GM21515 (cell line): ENCODE measurements at regions not wholly inside any gene's neighbourhood (a gene's known extent, or its start where the extent isn't known, plus 50 kb on each side); places are given as distances from the start of the nearest gene placed in this dataset.
"Not testable (repeated sequence)": the region's sequence is repeated elsewhere in the genome, so short reads cannot be mapped to it uniquely, and the experiment has no call there.

Experiments
- ATAC-seq: cut with Tn5 transposase; IDR thresholded peaks from one replicate; pipeline ENCODE4 v1.9.1; 2021; ENCODE audit not compliant: unreplicated experiment

DNA sequence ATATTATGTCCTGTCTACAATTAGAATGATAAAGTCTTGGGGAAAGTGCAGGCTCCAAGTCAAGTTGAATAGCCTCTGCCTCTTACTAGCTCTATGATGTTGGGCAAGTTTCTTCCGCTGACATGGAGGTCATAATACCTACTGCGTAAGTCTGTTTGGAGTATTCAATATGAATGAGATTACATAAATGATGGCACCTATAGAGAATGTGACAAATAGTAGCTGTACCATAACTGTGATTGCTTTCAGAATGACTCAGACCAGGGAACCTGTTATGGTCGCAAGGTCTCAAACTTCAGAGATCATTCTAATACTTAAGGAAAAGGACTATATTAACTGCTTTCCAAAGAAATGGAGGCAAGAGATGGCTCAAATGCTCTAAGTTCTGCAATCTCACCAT, 94.0 kb upstream of the ABCA1 start:
- ATAC-seq = no peak

DNA sequence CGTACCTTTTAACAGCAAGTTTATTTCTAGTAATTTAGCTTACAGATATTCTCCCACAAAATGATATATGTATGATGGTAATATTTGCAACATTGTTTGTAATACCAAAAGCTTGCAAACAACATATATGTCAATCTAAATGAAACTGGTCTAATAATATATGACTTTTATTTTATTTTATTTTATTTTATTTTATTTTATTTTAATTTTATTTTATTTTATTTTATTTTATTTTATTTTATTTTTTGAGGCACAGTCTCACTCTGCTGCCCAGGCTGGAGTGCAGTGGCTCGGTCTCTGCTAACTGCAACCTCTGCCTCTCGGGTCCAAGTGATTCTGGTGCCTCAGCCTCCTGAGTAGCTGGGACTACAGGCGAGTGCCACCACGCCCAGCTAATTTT, 94.6 kb upstream of the ABCA1 start:
- not testable (repeated sequence) for ATAC-seq

DNA sequence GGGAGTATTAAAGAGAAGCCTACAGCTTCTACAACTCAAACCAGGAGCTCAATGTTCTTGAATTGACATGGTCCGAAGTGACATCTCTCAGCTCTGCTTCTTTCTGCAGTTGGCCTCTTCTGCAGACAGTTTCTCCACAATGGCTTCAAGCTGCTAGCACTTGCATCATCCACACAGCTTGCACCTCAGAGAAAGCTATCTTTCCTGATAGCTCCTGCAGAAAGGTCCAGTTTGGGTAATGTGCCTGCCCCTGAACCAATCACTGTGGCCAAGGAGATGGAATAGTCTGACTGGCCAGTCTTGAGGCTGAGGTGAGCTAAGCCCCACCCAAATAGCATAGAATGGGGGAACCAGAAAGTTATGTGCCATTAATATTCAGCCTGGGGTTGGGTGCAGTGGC, 95.8 kb upstream of the ABCA1 start:
- no peak for ATAC-seq

DNA sequence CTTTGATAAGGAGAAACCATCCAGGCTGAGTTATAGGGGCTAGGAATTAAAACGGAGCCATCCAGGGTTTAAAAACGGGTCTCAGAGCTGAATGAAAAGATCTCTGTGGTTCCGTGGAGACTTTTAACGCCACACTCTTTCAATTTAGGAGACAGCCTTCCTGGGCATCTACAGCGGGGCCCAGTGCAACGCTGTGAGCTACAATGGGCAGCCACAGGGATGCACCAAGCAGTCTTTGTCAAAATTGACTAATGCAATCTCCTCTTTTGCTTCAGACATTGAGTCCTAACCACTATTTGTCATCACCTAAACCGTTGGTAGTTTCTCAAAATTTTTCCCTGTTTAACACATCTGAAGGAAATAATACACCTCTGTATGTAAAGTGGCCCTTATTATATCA, 96.6 kb upstream of the ABCA1 start:
- no peak for ATAC-seq

DNA sequence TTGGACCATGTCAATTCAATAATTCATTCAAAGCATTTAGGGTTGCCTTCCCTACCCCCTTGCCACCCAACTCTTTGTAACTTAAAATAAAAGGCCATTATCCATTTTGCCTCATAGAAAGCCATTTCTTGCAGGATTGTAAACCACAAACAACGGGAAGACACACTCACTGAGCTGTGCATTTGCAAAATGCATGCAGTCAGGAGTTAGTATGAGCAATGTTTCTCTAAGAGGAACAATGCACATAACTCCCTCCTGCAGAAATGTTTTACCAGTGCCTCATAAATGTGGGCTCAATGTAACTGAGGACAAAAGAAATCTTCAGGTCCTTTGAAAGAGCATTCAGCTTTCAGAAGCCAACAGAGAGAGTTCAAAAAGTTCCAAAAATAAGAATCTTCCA, 98.5 kb upstream of the ABCA1 start:
- ATAC-seq = no peak

DNA sequence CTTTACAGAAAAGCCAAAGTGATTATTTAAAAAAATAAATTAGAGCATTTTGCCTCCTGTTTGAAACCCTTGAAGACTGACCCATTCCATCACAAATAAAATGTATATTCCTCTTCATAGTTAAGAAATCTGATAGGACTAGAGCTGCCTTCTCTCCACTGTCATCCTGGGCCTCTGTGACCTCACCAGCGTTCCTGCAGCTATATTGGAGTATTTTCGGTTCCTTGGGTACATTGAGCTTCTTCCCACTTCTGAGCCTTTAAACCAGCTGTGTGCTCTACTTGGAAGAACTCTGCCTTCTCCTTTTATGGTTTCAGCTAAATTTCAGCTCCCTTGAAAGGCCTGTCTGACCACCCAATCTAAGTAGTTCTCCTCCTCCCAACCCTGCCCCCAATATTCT, 99.1 kb upstream of the ABCA1 start:
- no peak for ATAC-seq

DNA sequence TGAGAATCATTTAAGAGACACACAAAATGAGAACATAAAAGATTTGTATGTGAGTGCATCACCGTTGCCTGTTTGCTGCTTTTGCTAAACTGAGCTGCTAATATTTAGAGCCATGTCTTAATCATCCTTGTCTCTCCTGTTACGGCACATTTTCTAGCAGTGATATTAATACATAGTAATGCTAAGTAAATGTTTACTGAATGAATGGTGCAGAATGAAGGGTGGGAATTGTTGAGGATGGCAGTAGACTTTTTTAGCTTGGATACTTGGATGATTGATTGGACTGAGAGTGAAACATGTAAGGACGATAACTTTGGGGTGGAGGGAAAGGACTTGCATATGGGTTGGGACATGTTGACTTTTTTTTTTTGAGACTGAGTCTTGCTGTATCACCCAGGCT, 102.3 kb upstream of the ABCA1 start:
- no peak for ATAC-seq

DNA sequence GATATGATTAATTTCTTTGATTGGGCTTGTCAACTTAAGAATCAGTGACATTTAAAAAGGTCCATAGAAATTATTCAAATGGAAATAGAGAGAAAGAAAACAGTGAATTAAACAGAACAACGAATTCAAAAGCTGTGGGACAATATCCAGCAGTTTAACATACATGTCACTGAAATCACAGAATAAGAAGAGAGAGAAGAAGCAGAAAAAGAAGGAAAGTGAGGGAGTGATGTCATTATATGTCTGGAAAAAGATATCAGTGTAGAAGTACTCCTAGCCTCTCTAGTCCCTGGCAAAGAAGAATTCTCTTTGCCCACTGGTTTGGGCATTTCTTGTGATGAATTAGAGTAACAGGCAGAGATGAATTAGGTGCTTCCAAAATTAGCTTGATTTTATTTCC, 109.2 kb upstream of the ABCA1 start:
- ATAC-seq = no peak

DNA sequence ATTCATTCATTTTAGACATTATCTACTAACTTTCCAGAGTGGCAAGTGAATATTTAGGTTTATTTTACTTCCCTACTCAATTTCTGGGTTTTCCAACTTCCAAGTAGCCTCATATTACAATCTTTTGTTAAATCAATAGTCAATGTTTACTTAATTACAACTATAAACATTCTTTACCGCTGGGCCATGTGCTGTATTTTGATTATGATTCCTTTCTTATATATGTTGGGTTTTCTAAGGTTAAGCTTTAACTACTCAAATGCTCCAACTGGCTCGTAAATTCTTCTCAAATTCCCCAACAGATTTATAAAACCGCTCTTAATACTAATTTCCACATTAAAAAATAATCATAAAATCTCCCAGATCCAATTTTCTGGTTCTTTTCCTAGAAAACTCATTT, 110.1 kb upstream of the ABCA1 start:
- ATAC-seq = no peak

DNA sequence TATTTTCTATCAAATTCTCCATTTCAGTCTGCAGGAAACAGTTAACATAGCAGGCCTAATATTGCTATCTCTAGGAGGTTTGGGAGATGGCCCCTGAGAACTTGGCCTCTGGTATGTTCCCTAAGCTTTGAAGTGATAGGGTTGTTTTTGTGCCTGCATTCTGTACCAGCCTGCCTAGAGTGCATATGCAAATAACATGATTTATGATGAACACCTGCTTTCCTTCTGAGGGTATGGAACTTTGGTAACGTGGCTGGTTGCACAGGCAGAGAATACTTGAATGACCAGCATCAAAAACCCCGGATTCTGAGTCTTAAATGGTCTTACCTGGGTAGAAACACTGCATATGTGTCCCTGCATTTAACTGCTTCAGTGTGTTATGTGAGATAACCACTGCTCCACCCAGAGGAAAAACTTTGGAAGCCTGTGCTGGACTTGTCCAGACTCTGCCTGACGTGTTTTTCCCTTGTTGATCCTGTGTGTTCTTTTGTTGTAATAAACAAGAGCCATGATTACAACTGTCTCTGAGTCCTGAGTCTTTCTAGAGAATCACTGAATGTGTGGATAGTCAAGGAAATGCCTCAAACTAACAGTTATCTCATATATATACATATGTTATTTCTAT, 111.3 kb upstream of the ABCA1 start:
- no peak for ATAC-seq

DNA sequence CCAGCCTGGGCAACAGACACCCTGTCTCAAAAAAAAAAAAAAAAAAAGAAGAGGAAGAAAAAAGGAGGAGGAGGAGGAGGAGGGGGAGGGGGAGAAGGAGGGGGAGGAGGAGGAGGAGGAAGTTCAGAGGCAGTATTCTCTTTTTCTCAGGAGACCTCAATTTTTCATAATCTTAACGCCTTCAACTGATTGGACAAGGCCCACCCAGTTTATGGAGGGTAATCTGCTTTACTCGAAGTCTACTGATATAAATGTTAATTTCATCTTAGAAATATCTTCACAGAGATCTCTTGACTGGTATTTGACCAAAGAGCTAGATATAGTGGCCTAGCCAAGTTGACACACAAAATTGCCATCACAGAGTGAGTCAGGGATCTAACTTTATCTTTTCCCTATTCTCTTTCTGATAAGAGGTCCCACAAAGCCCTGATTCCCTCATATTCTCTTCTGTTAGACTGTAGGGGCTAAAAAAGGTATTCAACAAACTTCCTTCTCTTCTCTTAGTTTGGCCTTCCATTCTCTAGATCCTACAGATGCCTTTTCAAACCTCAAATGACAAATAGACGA, 115.5 kb upstream of the ABCA1 start:
- no peak for ATAC-seq

DNA sequence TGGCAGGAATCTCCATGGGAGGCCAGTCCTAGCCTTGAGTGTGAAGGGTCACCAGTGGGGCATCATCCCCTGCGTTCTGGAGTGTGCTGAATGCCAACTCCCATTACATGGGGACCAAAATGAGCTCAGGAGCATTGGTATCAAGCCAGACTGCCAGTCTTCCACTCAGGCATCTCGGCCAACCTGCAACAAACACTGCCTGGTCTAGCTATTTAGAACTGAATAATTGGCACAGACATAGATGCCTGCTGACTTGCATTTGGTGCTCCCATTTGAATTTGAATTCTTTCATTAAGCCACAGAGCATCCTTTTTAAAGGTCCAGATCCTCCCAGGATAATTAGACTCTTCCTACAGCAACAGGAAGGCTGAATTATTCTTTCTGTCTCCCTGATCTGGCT, 116.6 kb upstream of the ABCA1 start:
- no peak for ATAC-seq

DNA sequence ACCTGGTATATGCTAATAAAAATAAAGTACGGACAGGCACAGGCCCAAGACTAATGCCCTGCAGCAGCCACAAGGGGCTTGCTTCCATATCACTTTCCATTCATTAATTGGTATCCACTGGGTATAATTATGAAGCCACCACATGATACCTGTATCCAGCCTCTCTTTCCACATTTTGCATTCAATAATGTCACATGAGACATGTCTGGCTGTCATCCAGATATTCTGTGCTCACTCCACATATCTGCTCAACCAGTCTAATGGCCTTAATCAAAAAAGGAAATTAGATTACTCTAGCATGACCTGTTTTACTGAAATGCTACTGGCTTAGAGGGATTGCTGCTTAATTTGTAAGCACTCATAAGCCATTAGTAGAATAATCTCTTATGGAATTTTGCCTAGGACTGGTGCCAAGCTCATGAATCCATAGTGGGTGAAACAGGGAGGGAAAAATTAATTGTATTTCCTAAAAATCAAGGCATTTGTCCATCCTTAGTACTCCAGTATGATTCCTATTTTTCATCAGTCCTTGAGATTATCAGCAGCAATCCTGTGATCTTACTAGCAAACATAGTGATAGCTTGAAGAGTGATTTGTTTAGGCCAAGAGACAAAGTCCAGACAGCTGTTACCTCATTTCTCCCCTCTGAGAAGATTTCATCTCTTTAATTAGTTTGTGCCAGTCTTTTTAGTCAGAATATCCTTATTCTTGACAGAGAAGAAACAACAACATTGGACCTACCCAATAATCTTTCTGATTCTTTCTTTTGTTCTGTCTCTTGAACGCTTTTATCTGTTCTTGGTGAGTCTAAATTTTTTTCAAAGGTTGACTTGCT, 119.2 kb upstream of the ABCA1 start:
- ATAC-seq = no peak

DNA sequence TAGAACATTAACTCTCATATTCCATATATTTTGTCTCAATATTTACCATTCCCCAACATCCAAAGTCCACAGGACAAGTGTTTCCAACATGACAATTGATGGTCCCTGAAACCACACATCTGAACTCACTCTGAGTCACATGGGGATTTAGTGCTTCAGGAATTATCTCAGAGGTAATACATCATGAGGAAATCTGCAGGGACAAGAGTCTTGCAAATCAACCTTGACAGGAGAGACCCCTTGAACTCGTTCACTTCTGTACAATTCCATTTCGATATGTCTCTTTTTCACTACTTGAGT, 119.7 kb upstream of the ABCA1 start:
- no peak for ATAC-seq

DNA sequence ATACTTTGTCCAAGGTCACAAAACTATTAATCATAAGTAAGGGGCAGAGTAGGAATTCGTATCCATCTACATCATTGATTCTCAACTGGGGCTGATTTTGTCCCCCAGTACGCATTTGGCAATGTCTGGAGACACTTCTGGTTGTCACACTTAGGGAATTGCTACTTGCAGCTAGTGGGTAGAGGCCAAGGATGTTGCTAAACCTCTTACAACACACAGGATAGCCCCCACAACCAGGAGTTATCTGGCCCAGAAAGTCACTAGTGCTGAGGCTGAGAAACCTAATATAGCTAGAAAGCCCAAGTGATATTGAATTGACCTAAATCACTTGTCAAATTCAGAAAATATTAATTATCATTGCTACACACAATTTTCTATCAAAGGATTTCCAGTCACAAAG, 120.4 kb upstream of the ABCA1 start:
- no peak for ATAC-seq

DNA sequence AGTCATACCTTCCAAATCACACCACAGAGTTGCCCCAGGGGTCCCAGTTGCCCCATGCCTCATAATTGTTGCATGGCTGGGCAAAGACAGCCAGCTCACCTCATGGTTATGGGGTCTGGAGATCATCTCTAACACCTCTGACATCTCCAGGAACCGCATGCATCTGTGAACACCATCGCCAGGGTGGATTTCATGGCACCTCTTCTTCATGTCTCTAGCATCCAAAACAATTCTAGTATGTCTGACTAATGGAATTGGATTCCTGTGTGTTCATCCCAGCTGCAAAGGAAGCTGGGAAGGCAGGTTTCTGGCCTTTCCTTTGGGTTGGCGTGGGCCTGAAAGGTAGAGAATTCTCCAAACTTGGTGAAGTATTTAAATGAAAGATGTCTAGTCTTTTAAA, 122.3 kb upstream of the ABCA1 start:
- ATAC-seq = no peak

DNA sequence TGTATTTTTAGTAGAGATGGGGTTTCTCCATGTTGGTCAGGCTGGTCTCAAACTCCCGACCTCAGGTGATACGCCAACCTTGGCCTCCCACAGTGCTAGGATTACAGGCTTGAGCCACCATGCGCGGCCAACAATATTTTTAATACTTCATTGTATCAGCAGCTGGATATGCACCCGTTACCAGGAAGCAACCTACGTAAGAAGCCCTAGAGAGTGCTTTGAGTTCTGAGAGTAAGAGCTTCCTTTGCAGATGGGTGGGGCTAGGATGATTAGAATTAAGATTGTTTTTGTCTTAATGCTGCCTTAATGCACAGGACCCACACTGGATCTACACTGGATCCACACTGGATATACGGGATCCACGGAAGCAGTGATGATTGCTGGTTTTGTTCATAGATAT, 123.9 kb upstream of the ABCA1 start:
- ATAC-seq = no peak

DNA sequence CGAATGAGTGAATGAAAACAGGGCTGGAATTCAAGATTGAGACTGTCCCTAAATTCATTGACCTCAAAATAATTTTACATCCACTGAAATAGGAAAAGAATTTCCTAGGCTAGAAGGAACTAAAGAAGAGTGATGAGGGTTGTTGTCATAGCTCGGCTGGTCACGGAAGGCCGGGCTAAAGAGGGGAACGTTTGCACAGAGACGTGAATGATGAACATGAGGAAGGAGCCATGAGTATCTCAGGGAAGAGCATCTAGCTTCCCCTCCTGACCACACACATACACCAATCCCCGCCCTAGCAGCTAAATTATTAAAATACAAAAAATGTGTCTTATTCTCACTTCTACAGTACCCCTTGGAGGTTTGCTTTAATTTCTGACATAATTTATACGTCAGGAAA, 124.4 kb upstream of the ABCA1 start:
- ATAC-seq = no peak

DNA sequence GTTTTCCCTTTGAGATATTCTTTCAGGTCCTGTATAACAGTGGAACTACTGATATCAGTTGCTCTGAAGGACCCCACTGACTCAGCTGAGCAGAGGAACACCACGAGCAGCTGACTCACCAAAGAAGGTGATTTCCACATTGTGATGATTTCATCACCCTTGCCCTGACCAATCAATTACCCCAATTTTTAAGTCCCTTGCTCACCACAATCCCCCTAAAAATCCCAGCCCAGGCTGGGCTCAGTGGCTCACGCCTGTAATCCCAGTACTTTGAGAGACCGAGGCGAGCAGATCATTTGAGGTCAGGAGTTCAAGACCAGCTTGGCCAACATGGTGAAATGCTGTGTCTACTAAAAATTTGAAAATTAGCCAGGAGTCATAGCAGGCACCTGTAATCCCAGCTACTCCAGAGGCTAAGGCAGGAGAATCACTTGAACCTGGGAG, 125.3 kb upstream of the ABCA1 start:
- ATAC-seq = no peak

DNA sequence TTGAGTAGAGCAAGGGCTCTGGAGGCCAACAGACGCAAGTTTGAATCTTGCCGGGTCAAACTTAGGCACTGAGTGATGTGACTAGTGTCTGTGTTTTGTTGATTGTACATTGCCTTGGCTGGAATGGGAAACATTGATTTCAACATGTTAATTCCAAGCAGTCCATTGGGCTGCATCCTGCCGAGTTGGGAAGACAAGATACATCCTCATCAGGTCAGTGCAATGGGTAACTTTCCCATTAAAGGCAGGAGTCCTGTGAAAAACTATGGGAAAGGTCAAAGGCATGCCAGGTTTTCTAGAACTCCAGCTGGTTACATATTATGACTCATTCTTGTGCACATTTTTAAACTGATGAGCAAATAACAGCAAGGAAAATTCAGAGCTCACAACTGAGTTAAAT, 126.5 kb upstream of the ABCA1 start:
- ATAC-seq = no peak

DNA sequence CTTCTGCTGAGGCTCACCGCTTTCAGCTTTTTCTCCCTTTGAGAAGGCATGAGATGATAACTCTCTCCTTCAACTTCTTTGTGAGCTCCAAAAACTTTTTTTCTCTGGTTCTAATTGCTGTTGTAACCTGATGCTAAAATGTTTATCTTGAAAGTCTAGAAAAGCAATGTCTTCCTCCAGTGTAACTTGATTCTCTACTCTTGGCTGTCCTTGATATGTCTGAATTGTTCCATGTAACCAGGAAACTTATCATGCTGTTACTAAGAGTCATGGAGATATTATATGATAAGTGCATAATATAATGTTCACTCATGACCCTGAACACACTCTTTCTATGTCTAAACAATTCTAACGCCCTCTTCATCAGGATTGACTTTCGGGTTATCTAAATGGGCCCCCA, 128.0 kb upstream of the ABCA1 start:
- ATAC-seq = no peak

DNA sequence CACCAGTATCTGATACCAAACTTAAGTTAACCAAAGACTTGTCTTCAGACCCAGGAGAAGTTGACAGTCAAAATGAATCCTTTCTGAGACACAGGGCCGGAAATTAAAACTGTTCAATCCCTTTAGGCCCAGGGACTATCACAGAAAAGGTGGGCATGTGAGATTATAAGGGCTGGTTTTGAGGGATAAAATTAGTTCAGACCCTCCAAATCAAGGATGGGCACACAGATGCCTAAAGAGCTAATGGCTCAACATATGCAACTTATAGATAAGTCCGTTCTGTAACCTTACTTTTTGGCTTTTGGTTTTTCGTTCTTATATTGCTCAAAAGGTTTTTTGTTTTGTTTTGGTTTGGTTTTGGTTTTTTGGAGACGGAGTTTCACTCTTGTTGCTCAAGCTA, 129.6 kb upstream of the ABCA1 start:
- ATAC-seq = no peak

DNA sequence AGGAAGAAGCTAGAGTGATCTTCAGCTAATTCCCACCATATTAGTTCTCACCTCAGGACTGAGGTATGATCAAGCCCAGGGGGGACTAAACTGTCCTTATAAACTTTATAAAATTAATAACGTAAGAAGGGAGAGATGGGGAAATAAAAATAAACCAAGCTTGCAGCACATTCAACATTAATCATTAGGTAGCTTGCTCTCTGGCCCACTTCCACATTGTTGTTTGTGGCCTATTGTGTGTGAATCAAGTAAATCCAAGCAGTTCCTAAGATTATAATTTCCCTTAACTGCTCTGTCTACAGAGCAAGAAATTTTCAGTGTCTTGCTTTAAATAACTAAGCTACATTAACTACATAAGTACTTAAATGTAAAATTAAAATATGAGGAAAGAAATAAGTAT, 131.3 kb upstream of the ABCA1 start:
- ATAC-seq = no peak
